HCT116 (cell line): ENCODE measurements at regions not wholly inside any gene's neighbourhood (a gene's known extent, or its start where the extent isn't known, plus 50 kb on each side); places are given as distances from the start of the nearest gene placed in this dataset.

Experiments used
- ATAC-seq: fragments of 200-7000 bp; cut with Tn5 transposase; 2 replicates; pipeline ENCODE4 v1.9.1; 2020; ENCODE audit warnings: mild to moderate bottlenecking, moderate library complexity
- BruUV-seq: library from RNA; stranded (reverse); fragments of 400-500 nt; replicated peaks from 2 replicates; lab custom pipeline; 2021; lab: Mats Ljungman, UMichigan
- CTCF ChIA-PET: fragments of 300-600 bp; sonication (Branson Sonifier 250); formaldehyde crosslinking; loops from one replicate; lab custom pipeline; 2021; ENCODE audit warnings: antibody characterized with exemption; lab: Charles Lee
- POLR2A ChIA-PET: fragments of 300-600, 350-600 bp; sonication (Branson Sonifier 250); formaldehyde crosslinking; loops from one replicate; lab custom pipeline; 2021; ENCODE audit warnings: antibody characterized with exemption; lab: Charles Lee
- RAD21 ChIA-PET, 2 experiments: fragments of 300-600 bp; sonication (Branson Sonifier 250); formaldehyde crosslinking; loops; one replicate each; lab custom pipeline; 2023; ENCODE audit warnings: low total read pairs in 2 of 2; ENCODE audit not compliant: uncharacterized antibody in 2 of 2, unreplicated experiment in 2 of 2, low non-redundant PET in 1 of 2; lab: Charles Lee
- DNase-seq: peaks from one replicate; pipeline ENCODE4 v3.0.0-alpha.2; 2010; ENCODE audit warnings: low read depth, low spot score
- H2AFZ ChIP-seq: fragments of 200-600 bp; shearing (Covaris generic), sonication (generic); 2 replicates; pipeline ENCODE4 v1.6.1; 2017; ENCODE audit warnings: low read depth, mixed run types, mixed read lengths, antibody characterized with exemption, low read length; ENCODE audit not compliant: poor library complexity, severe bottlenecking
- H3K27ac ChIP-seq: 2 replicates; pipeline ENCODE4 v1.5.1; 2012; ENCODE audit warnings: low read depth, low read length
- H3K27me3 ChIP-seq: fragments of 200-600 bp; sonication (generic); 2 replicates; pipeline ENCODE4 v1.6.1; 2016; ENCODE audit warnings: mixed run types, low read length, mixed read lengths; ENCODE audit not compliant: insufficient read depth
- H3K36me3 ChIP-seq, 2 experiments: fragments of 200-500 bp in 1 of 2; fragments of 200-600 bp in 1 of 2; sonication (Bioruptor generic) in 1 of 2; sonication (generic) in 1 of 2; 2 replicates each; pipeline versions ENCODE4 v1.5.1 to v1.6.1; 2014 to 2016; ENCODE audit warnings: low read length in 2 of 2, inconsistent platforms in 1 of 2, mixed read lengths in 1 of 2, mixed run types in 1 of 2; ENCODE audit not compliant: insufficient read depth in 2 of 2, control insufficient read depth in 1 of 2
- H3K4me1 ChIP-seq, 2 experiments: fragments of 200-600 bp in 1 of 2; sonication (generic) in 1 of 2; 2 replicates each; pipeline versions ENCODE4 v1.5.1 to v1.6.1; 2012 to 2017; ENCODE audit warnings: low read length in 2 of 2, inconsistent platforms in 1 of 2, mild to moderate bottlenecking in 1 of 2, mixed read lengths in 1 of 2, mixed run types in 1 of 2, moderate library complexity in 1 of 2; ENCODE audit not compliant: insufficient read depth in 2 of 2, control insufficient read depth in 1 of 2
- H3K4me2 ChIP-seq: fragments of 200-600 bp; sonication (generic); 2 replicates; pipeline ENCODE4 v1.6.1; 2017; ENCODE audit warnings: mixed run types, low read length, mixed read lengths
- H3K4me3 ChIP-seq, 2 experiments: fragments of 200-600 bp in 1 of 2; sonication (generic) in 1 of 2; replicated peaks in 1 of 2; 2 replicates each; pipeline ENCODE4 v1.5.1; 2011 to 2016; ENCODE audit warnings: low read length in 2 of 2, control low read depth in 1 of 2, low read depth in 1 of 2, mild to moderate bottlenecking in 1 of 2, mixed read lengths in 1 of 2, mixed run types in 1 of 2
- H3K79me2 ChIP-seq: fragments of 200-600 bp; sonication (generic); 2 replicates; pipeline ENCODE4 v1.6.1; 2017; ENCODE audit warnings: mild to moderate bottlenecking, mixed run types, low read length, moderate library complexity, mixed read lengths; ENCODE audit not compliant: insufficient read depth
- H3K9ac ChIP-seq: fragments of 200-600 bp; sonication (generic); 2 replicates; pipeline ENCODE4 v1.6.1; 2016; ENCODE audit warnings: low read length, mixed read lengths
- H3K9me2 ChIP-seq: fragments of 200-600 bp; sonication (generic), shearing (Covaris generic); 2 replicates; pipeline ENCODE4 v1.6.1; 2017; ENCODE audit warnings: mixed run types, mild to moderate bottlenecking, moderate library complexity; ENCODE audit not compliant: insufficient read depth
- H3K9me3 ChIP-seq, 2 experiments: fragments of 200-500 bp in 1 of 2; fragments of 200-600 bp in 1 of 2; sonication (Bioruptor generic) in 1 of 2; sonication (generic) in 1 of 2; 2 replicates each; pipeline ENCODE4 v1.6.1; 2014 to 2017; ENCODE audit warnings: low read length in 2 of 2, mixed read lengths in 2 of 2, inconsistent platforms in 1 of 2, low read depth in 1 of 2, mild to moderate bottlenecking in 1 of 2, mixed run types in 1 of 2, moderate library complexity in 1 of 2; ENCODE audit not compliant: control insufficient read depth in 1 of 2, insufficient read depth in 1 of 2
- H4K20me1 ChIP-seq: fragments of 200-600 bp; sonication (generic), shearing (Covaris generic); 2 replicates; pipeline ENCODE4 v1.6.1; 2017; ENCODE audit warnings: mixed run types, mild to moderate bottlenecking, moderate library complexity; ENCODE audit not compliant: insufficient read depth
- CBX3 ChIP-seq: IDR thresholded peaks from 2 replicates; pipeline ENCODE4 v1.6.1; 2012; ENCODE audit warnings: low read depth
- CEBPB ChIP-seq: IDR thresholded peaks from 2 replicates; pipeline ENCODE4 v1.6.1; 2012; ENCODE audit warnings: low read depth
- JUND ChIP-seq: IDR thresholded peaks from 2 replicates; pipeline ENCODE4 v1.6.1; 2012
- ZNF274 ChIP-seq: fragments of 200-500 bp; sonication (Bioruptor generic); IDR thresholded peaks from 2 replicates; pipeline ENCODE4 v1.6.1; 2014; ENCODE audit warnings: mild to moderate bottlenecking, low read depth, low read length, inconsistent platforms
- intact Hi-C: fragments of 100-400 bp; cut with micrococcal nuclease; formaldehyde crosslinking; loops from 2 replicates; pipeline ENCODE4 v1.10.0; 2022
- TF ChIP-seq, protein P1 (sequence below): IDR thresholded peaks from 2 replicates; pipeline ENCODE4 v1.6.1; 2012; ENCODE audit warnings: low read depth
- TF ChIP-seq, protein P2 (sequence below): IDR thresholded peaks from 2 replicates; pipeline ENCODE4 v1.6.1; 2012

DNA sequence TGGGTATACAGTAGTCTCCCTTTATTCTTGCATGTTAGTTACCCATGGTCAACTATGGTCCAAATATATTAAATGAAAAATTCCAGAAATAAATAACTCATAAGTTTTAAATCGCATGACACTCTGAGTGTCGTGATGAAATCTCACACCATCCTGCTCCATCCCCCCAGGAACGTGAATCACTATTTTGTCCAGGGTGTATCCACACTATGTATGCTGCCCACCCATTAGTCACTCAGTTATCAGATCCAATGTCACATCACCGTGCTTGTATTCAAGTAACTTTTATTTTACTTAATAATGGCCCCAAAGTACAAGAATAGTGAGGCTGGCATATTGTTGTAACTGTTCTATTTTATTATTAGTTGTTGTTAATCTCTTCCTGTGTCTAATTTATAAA lies 115.8 kb upstream of the SERP2 start:
- intact Hi-C loops, result no loop called here
- TF ChIP-seq, protein P1, sequence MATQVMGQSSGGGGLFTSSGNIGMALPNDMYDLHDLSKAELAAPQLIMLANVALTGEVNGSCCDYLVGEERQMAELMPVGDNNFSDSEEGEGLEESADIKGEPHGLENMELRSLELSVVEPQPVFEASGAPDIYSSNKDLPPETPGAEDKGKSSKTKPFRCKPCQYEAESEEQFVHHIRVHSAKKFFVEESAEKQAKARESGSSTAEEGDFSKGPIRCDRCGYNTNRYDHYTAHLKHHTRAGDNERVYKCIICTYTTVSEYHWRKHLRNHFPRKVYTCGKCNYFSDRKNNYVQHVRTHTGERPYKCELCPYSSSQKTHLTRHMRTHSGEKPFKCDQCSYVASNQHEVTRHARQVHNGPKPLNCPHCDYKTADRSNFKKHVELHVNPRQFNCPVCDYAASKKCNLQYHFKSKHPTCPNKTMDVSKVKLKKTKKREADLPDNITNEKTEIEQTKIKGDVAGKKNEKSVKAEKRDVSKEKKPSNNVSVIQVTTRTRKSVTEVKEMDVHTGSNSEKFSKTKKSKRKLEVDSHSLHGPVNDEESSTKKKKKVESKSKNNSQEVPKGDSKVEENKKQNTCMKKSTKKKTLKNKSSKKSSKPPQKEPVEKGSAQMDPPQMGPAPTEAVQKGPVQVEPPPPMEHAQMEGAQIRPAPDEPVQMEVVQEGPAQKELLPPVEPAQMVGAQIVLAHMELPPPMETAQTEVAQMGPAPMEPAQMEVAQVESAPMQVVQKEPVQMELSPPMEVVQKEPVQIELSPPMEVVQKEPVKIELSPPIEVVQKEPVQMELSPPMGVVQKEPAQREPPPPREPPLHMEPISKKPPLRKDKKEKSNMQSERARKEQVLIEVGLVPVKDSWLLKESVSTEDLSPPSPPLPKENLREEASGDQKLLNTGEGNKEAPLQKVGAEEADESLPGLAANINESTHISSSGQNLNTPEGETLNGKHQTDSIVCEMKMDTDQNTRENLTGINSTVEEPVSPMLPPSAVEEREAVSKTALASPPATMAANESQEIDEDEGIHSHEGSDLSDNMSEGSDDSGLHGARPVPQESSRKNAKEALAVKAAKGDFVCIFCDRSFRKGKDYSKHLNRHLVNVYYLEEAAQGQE, result no peak
- TF ChIP-seq, protein P2, sequence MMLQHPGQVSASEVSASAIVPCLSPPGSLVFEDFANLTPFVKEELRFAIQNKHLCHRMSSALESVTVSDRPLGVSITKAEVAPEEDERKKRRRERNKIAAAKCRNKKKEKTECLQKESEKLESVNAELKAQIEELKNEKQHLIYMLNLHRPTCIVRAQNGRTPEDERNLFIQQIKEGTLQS, result no peak
- TF ChIP-seq ZNF274 (no peak), CBX3 (no peak), JUND (no peak), CEBPB (no peak)
- DNase-seq (no peak), ATAC-seq (no peak)
- Histone ChIP-seq H3K36me3 (no peaks in the 10 kb centered on the region), H3K9me2 (no peaks in the 10 kb centered on the region), H3K27me3 (no peaks in the 10 kb centered on the region), H3K4me1 (peaks cover 3 to 14% of the 10 kb centered on the region in 2 experiments; a peak in 2 of 4 replicates), H2AFZ (no peak overlapping the region), H3K27ac (no peak overlapping the region), H3K79me2 (no peaks in the 10 kb centered on the region), H3K4me2 (no peak overlapping the region), H3K9ac (no peak overlapping the region), H3K9me3 (no peaks in the 10 kb centered on the region), H4K20me1 (no peaks in the 10 kb centered on the region), H3K4me3 (no peak overlapping the region)
- POLR2A ChIA-PET, result no interaction called here
- BruUV-seq, result no TSS peak
- RAD21 ChIA-PET, result no interaction called here
- CTCF ChIA-PET, result no interaction called here
